Liver (tissue), 7 donors: ENCODE measurements at regions not wholly inside any gene's neighbourhood (a gene's known extent, or its start where the extent isn't known, plus 50 kb on each side); places are given as distances from the start of the nearest gene placed in this dataset.
A peak's percentile ranks its signal among the peaks of the same experiment; 100 is the strongest.

Source experiments
- DNase-seq: peaks from one replicate; pipeline ENCODE4 v3.0.0-alpha.2; 2017; ENCODE audit warnings: low spot score
- H3K27ac ChIP-seq, 2 donors: one replicate each; pipeline ENCODE4 v1.7.0; 2013; ENCODE audit warnings: inconsistent platforms in 2 of 2, low read length in 2 of 2, control low read depth in 1 of 2, low read depth in 1 of 2, mild to moderate bottlenecking in 1 of 2
- H3K27me3 ChIP-seq, 4 donors: one replicate each; pipeline versions ENCODE4 v1.6.1 to v1.7.0; 2013; ENCODE audit warnings: low read length in 3 of 4, inconsistent platforms in 1 of 4, mild to moderate bottlenecking in 1 of 4, moderate library complexity in 1 of 4; ENCODE audit not compliant: control insufficient read depth in 4 of 4, insufficient read depth in 4 of 4
- H3K36me3 ChIP-seq, 4 donors: one replicate each; pipeline versions ENCODE4 v1.6.1 to v1.7.0; 2013; ENCODE audit warnings: low read length in 3 of 4, mild to moderate bottlenecking in 3 of 4, low read depth in 1 of 4, moderate library complexity in 1 of 4; ENCODE audit not compliant: control insufficient read depth in 4 of 4, insufficient read depth in 3 of 4
- H3K4me1 ChIP-seq, 4 donors: one replicate each; pipeline versions ENCODE4 v1.6.1 to v1.7.0; 2013; ENCODE audit warnings: low read length in 3 of 4, mild to moderate bottlenecking in 3 of 4, moderate library complexity in 1 of 4; ENCODE audit not compliant: control insufficient read depth in 4 of 4, insufficient read depth in 4 of 4
- H3K4me3 ChIP-seq, 3 donors: one replicate each; pipeline versions ENCODE4 v1.6.1 to v1.7.0; 2013; ENCODE audit warnings: low read length in 3 of 3, control low read depth in 1 of 3, low read depth in 1 of 3, mild to moderate bottlenecking in 1 of 3
- H3K9ac ChIP-seq, 2 donors: one replicate each; pipeline ENCODE4 v1.7.0; 2013; ENCODE audit warnings: low read length in 2 of 2, mild to moderate bottlenecking in 2 of 2, moderate library complexity in 2 of 2, control low read depth in 1 of 2, low read depth in 1 of 2
- H3K9me3 ChIP-seq, 4 donors: one replicate each; pipeline versions ENCODE4 v1.6.1 to v1.7.0; 2013; ENCODE audit warnings: low read length in 3 of 4; ENCODE audit not compliant: control insufficient read depth in 4 of 4
- ATF3 ChIP-seq: IDR thresholded peaks from 2 replicates; pipeline ENCODE4 v1.6.1; 2016; ENCODE audit warnings: antibody characterized with exemption
- EGR1 ChIP-seq, 2 donors: IDR thresholded peaks; 2 replicates each; pipeline ENCODE4 v1.6.1; 2016 to 2018; ENCODE audit warnings: antibody characterized with exemption in 2 of 2, low read depth in 2 of 2
- FOXA1 ChIP-seq: IDR thresholded peaks from 2 replicates; pipeline ENCODE4 v1.6.1; 2016; ENCODE audit warnings: antibody characterized with exemption
- FOXA2 ChIP-seq: IDR thresholded peaks from 2 replicates; pipeline ENCODE4 v1.6.1; 2016; ENCODE audit warnings: antibody characterized with exemption
- GABPA ChIP-seq, 2 donors: IDR thresholded peaks in 1 of 2; conservative IDR thresholded peaks in 1 of 2; 2 replicates each; pipeline ENCODE4 v1.6.1; 2016; ENCODE audit warnings: antibody characterized with exemption in 2 of 2, mild to moderate bottlenecking in 1 of 2, moderate library complexity in 1 of 2
- HNF4A ChIP-seq, 2 donors: conservative IDR thresholded peaks; 2 replicates each; pipeline ENCODE4 v1.6.1; 2016; ENCODE audit warnings: antibody characterized with exemption in 2 of 2, mild to moderate bottlenecking in 2 of 2
- HNF4G ChIP-seq: IDR thresholded peaks from 2 replicates; pipeline ENCODE4 v1.6.1; 2016; ENCODE audit warnings: antibody characterized with exemption
- JUND ChIP-seq, 2 donors: IDR thresholded peaks; 2 replicates each; pipeline ENCODE4 v1.6.1; 2016; ENCODE audit warnings: antibody characterized with exemption in 2 of 2
- MAX ChIP-seq: IDR thresholded peaks from 2 replicates; pipeline ENCODE4 v1.6.1; 2016; ENCODE audit warnings: antibody characterized with exemption
- NR2F2 ChIP-seq: IDR thresholded peaks from 2 replicates; pipeline ENCODE4 v1.6.1; 2016; ENCODE audit warnings: antibody characterized with exemption
- TAF1 ChIP-seq: conservative IDR thresholded peaks from 2 replicates; pipeline ENCODE4 v1.6.1; 2016; ENCODE audit warnings: antibody characterized with exemption, mild to moderate bottlenecking
- YY1 ChIP-seq: IDR thresholded peaks from 2 replicates; pipeline ENCODE4 v1.6.1; 2016; ENCODE audit warnings: antibody characterized with exemption, mild to moderate bottlenecking
- ZBTB33 ChIP-seq: IDR thresholded peaks from 2 replicates; pipeline ENCODE4 v1.6.1; 2016; ENCODE audit warnings: antibody characterized with exemption
- whole genome bisulfite sequencing: extraction: QIAGEN DNeasy Blood & Tissue Kit; methylation state at CpG from one replicate; pipeline ENCODE4 v1.1.7; 2013; 5-methylcytosine and 5-hydroxymethylcytosine counted together
- donor health status: healthy.
- donor health status: healthy.
- donor health status: healthy.
- donor health status: healthy.

- Histone ChIP-seq H3K4me3 (no peak overlapping the region), H3K9ac (no peak overlapping the region), H3K4me1 (no peaks in the 10 kb centered on the region), H3K36me3 (no peaks in the 10 kb centered on the region), H3K9me3 (no peaks in the 10 kb centered on the region), H3K27ac (no peak overlapping the region), H3K27me3 (no peaks in the 10 kb centered on the region)
- 92% methylated on average over 1 of the region's 1 CpG for WGBS
- no peak for DNase-seq
- TF ChIP-seq EGR1 (IDR thresholded peaks at IDR 0.05; ENCODE audit: low read depth in 2 of 2) (no peak), NR2F2 (no peak), YY1 (no peak), ZBTB33 (no peak)
Measured at GRCh38 chr21:28635541-28635940, 357.1 kb downstream of the LTN1 start.

- Histone ChIP-seq H3K9me3 (no peaks in the 10 kb centered on the region), H3K27ac (peak overlapping the region; percentile 9 to 51), H3K9ac (no peak overlapping the region), H3K4me1 (no peaks in the 10 kb centered on the region), H3K36me3 (no peaks in the 10 kb centered on the region), H3K27me3 (no peaks in the 10 kb centered on the region), H3K4me3 (no peak overlapping the region)
- WGBS = 72% methylated on average over 12 of the region's 12 CpGs
- no peak for DNase-seq
- peak in 1 of 2 donors; percentile 23 for TF ChIP-seq JUND (IDR thresholded peaks at IDR 0.05)
- no peak for TF ChIP-seq TAF1
Measured at GRCh38 chr21:28633839-28634555, 358.7 kb downstream of the LTN1 start.

- TF ChIP-seq EGR1 (IDR thresholded peaks at IDR 0.05; ENCODE audit: low read depth in 2 of 2) (no peak), JUND (IDR thresholded peaks at IDR 0.05) (peak in 1 of 2 donors; percentile 42)
- H3K9me3 ChIP-seq = no peaks in the 10 kb centered on the region
- no peaks in the 10 kb centered on the region for H3K4me1 ChIP-seq
- WGBS = 78% methylated on average over 3 of the region's 3 CpGs
- peak overlapping the region in 1 of 2 donors; percentile 37 for H3K27ac ChIP-seq
- H3K4me3 ChIP-seq = no peak overlapping the region
- H3K9ac ChIP-seq = no peak overlapping the region
- DNase-seq = no peak
- H3K27me3 ChIP-seq = no peaks in the 10 kb centered on the region
- no peaks in the 10 kb centered on the region for H3K36me3 ChIP-seq
Measured at GRCh38 chr21:28632755-28633408, 359.8 kb downstream of the LTN1 start.

- Histone ChIP-seq H3K27ac (no peak overlapping the region), H3K36me3 (no peaks in the 10 kb centered on the region), H3K9me3 (no peaks in the 10 kb centered on the region), H3K4me1 (no peaks in the 10 kb centered on the region), H3K27me3 (no peaks in the 10 kb centered on the region), H3K9ac (no peak overlapping the region), H3K4me3 (no peak overlapping the region)
- TF ChIP-seq FOXA2 (no peak), EGR1 (IDR thresholded peaks at IDR 0.05; ENCODE audit: low read depth in 2 of 2) (no peak), MAX (no peak), HNF4A (conservative IDR thresholded peaks at IDR 0.05) (no peak), ATF3 (no peak), ZBTB33 (no peak), HNF4G (no peak), FOXA1 (no peak), GABPA (IDR thresholded peaks at IDR 0.05 in 1 of 2, conservative IDR thresholded peaks at IDR 0.05 in 1 of 2) (no peak)
- DNase-seq = no peak
Measured at GRCh38 chr21:28627691-28628090, 365.0 kb downstream of the LTN1 start.
